ENCODE measurements at regions not wholly inside any gene's neighbourhood (a gene's known extent, or its start where the extent isn't known, plus 50 kb on each side); places are given as distances from the start of the nearest gene placed in this dataset.

GRCh38 chr14:82421286-82421685, 887.6 kb upstream of the SEL1L start:
- no peaks in the 10 kb centered on the region for H3K36me3 ChIP-seq (ENCODE audit: low read depth)
- no peak overlapping the region for H3K4me2 ChIP-seq (ENCODE audit: unreplicated experiment)
- in situ Hi-C loops (cut with MboI) = no loop called here
- H3K4me3 ChIP-seq = no peak overlapping the region
- no peaks in the 10 kb centered on the region for H3K27me3 ChIP-seq (replicated peaks; ENCODE audit: insufficient read depth)
- no peak for TF ChIP-seq EZH2 (IDR thresholded peaks at IDR 0.05; ENCODE audit: insufficient read depth, poor library complexity, severe bottlenecking)
- no peak for TF ChIP-seq EZH2phosphoT487 (IDR thresholded peaks at IDR 0.05; ENCODE audit: insufficient read depth, low read depth)
- no peaks in the 10 kb centered on the region for H3K79me2 ChIP-seq (ENCODE audit: insufficient read depth)
- DNase-seq = no peak
- H3K9ac ChIP-seq = no peak overlapping the region
- H3K4me1 ChIP-seq (ENCODE audit: insufficient read depth) = no peaks in the 10 kb centered on the region
- H2AFZ ChIP-seq = no peak overlapping the region
- no peaks in the 10 kb centered on the region for H3K9me2 ChIP-seq (ENCODE audit: insufficient read depth)
- WGBS, 2 experiments (ENCODE audit: low coverage in 1 of 2, low lambda C conversion rate in 2 of 2, missing lambda C conversion rate in 2 of 2) = 0% methylated on average over 4 of the region's 4 CpGs
- no peaks in the 10 kb centered on the region for H3K9me3 ChIP-seq (ENCODE audit: low read depth)
- no peaks in the 10 kb centered on the region for H3F3A ChIP-seq (ENCODE audit: insufficient read depth)
- no peaks in the 10 kb centered on the region for H4K20me1 ChIP-seq (ENCODE audit: insufficient read depth)
- no peak overlapping the region for H3K27ac ChIP-seq

- no peaks in the 10 kb centered on the region for H4K20me1 ChIP-seq (ENCODE audit: insufficient read depth)
- H3K9me3 ChIP-seq (ENCODE audit: low read depth) = no peaks in the 10 kb centered on the region
- in situ Hi-C loops (cut with MboI) = no loop called here
- no peaks in the 10 kb centered on the region for H3K4me1 ChIP-seq (ENCODE audit: insufficient read depth)
- DNase-seq = no peak
- H3F3A ChIP-seq (ENCODE audit: insufficient read depth) = no peaks in the 10 kb centered on the region
- TF ChIP-seq EZH2 (IDR thresholded peaks at IDR 0.05; ENCODE audit: insufficient read depth, poor library complexity, severe bottlenecking) = no peak
- TF ChIP-seq EZH2phosphoT487 (IDR thresholded peaks at IDR 0.05; ENCODE audit: insufficient read depth, low read depth) = no peak
- H3K9me2 ChIP-seq (ENCODE audit: insufficient read depth) = no peaks in the 10 kb centered on the region
- H3K27me3 ChIP-seq (replicated peaks; ENCODE audit: insufficient read depth) = no peaks in the 10 kb centered on the region
- no peak overlapping the region for H3K9ac ChIP-seq
- H2AFZ ChIP-seq = no peak overlapping the region
- H3K27ac ChIP-seq = no peak overlapping the region
- H3K4me3 ChIP-seq = no peak overlapping the region
- no peaks in the 10 kb centered on the region for H3K79me2 ChIP-seq (ENCODE audit: insufficient read depth)
- no peaks in the 10 kb centered on the region for H3K36me3 ChIP-seq (ENCODE audit: low read depth)
- 0 to 4% methylated on average over 1 of the region's 1 CpG for WGBS, 2 experiments (ENCODE audit: low coverage in 1 of 2, low lambda C conversion rate in 2 of 2, missing lambda C conversion rate in 2 of 2)
- no peak overlapping the region for H3K4me2 ChIP-seq (ENCODE audit: unreplicated experiment)
Observed at GRCh38 chr14:82422230-82422629, 888.6 kb upstream of the SEL1L start.

GRCh38 chr14:82425261-82425660, 891.6 kb upstream of the SEL1L start:
- Histone ChIP-seq H3K36me3 (ENCODE audit: low read depth) (no peaks in the 10 kb centered on the region), H3K27ac (no peak overlapping the region), H3K4me1 (ENCODE audit: insufficient read depth) (no peaks in the 10 kb centered on the region), H3K9me3 (ENCODE audit: low read depth) (no peaks in the 10 kb centered on the region), H3K9ac (no peak overlapping the region), H3K4me2 (ENCODE audit: unreplicated experiment) (no peak overlapping the region), H3F3A (ENCODE audit: insufficient read depth) (no peaks in the 10 kb centered on the region), H3K27me3 (replicated peaks; ENCODE audit: insufficient read depth) (no peaks in the 10 kb centered on the region), H3K4me3 (no peak overlapping the region), H3K9me2 (ENCODE audit: insufficient read depth) (no peaks in the 10 kb centered on the region), H2AFZ (no peak overlapping the region), H3K79me2 (ENCODE audit: insufficient read depth) (no peaks in the 10 kb centered on the region), H4K20me1 (ENCODE audit: insufficient read depth) (no peaks in the 10 kb centered on the region)
- no peak for DNase-seq
- WGBS, 2 experiments (ENCODE audit: low coverage in 1 of 2, low lambda C conversion rate in 2 of 2, missing lambda C conversion rate in 2 of 2) = 4 to 6% methylated on average over 1 of the region's 1 CpG
- TF ChIP-seq EZH2phosphoT487 (IDR thresholded peaks at IDR 0.05; ENCODE audit: insufficient read depth, low read depth) (no peak), EZH2 (IDR thresholded peaks at IDR 0.05; ENCODE audit: insufficient read depth, poor library complexity, severe bottlenecking) (no peak)
- in situ Hi-C loops (cut with MboI) = no loop called here

GRCh38 chr14:82431031-82431430, 897.4 kb upstream of the SEL1L start:
- no peaks in the 10 kb centered on the region for H3K9me2 ChIP-seq (ENCODE audit: insufficient read depth)
- no peaks in the 10 kb centered on the region for H4K20me1 ChIP-seq (ENCODE audit: insufficient read depth)
- H3K9me3 ChIP-seq (ENCODE audit: low read depth) = no peaks in the 10 kb centered on the region
- H3K36me3 ChIP-seq (ENCODE audit: low read depth) = no peaks in the 10 kb centered on the region
- H3K4me3 ChIP-seq = no peak overlapping the region
- no peak overlapping the region for H3K27ac ChIP-seq
- H3K9ac ChIP-seq = no peak overlapping the region
- no peak for DNase-seq
- no peak overlapping the region for H3K4me2 ChIP-seq (ENCODE audit: unreplicated experiment)
- in situ Hi-C loops (cut with MboI) = no loop called here
- H2AFZ ChIP-seq = no peak overlapping the region
- H3K79me2 ChIP-seq (ENCODE audit: insufficient read depth) = no peaks in the 10 kb centered on the region
- no peaks in the 10 kb centered on the region for H3K27me3 ChIP-seq (replicated peaks; ENCODE audit: insufficient read depth)
- no peaks in the 10 kb centered on the region for H3F3A ChIP-seq (ENCODE audit: insufficient read depth)
- no peaks in the 10 kb centered on the region for H3K4me1 ChIP-seq (ENCODE audit: insufficient read depth)
- TF ChIP-seq EZH2phosphoT487 (IDR thresholded peaks at IDR 0.05; ENCODE audit: insufficient read depth, low read depth) (no peak), EZH2 (IDR thresholded peaks at IDR 0.05; ENCODE audit: insufficient read depth, poor library complexity, severe bottlenecking) (no peak)
